NCI-H1436 (cell line): ENCODE measurements at regions not wholly inside any gene's neighbourhood (a gene's known extent, or its start where the extent isn't known, plus 50 kb on each side); places are given as distances from the start of the nearest gene placed in this dataset.
"Not testable (repeated sequence)": the region's sequence is repeated elsewhere in the genome, so short reads cannot be mapped to it uniquely, and the experiment has no call there.

Experiments used
- DNase-seq: peaks from one replicate; lab custom pipeline; 2025; lab: John Stamatoyannopoulos, UW

DNA sequence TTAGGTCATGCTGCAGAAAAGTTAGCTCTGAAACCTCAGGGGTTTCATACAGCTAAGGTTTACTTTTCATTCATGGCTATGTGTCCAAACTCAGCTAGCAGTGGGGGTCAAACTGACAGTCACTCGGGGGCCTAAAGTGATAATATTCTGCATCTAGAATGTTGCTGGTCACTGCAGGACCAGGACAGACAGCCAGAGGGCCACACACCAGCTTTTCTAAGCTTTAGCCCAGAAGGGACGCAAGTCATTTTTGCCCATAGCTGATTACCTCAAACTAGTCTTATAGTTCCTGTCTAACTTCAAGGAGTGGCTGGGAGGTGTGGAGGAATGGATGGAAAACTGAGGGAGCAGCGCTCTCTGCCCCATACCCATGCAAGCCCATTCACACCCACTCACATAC, 163.0 kb upstream of the NLRP1 start:
- no peak for DNase-seq

GRCh38 chr17:5747964-5748363, 163.7 kb upstream of the NLRP1 start:
- no peak for DNase-seq

- no peak for DNase-seq
Measured at GRCh38 chr17:5753421-5753820, 169.1 kb upstream of the NLRP1 start.

- DNase-seq = no peak
Measured at GRCh38 chr17:5757314-5757907, 173.1 kb upstream of the NLRP1 start.

DNA sequence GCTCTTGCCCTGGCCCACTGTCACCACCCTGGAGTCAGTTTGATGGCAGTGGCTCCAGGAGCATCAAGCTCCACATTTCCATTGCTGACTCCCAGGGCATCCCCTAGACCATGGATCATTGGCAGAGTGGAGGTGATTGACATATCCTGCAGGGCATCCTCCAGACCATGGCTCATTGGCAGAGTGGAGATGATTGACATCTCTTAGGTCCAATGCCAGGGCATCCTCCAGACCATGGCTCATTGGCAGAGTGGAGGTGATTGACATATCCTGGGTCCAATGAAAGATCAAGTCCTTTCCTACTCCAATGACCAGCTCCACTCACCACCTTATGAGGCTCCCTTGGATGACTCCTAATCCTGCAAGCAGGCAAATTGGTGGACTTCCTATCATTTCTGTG, 174.3 kb upstream of the NLRP1 start:
- no peak for DNase-seq

GRCh38 chr17:5759501-5759925, 175.2 kb upstream of the NLRP1 start:
- no peak for DNase-seq

GRCh38 chr17:5762191-5762590, 177.9 kb upstream of the NLRP1 start:
- DNase-seq = no peak

GRCh38 chr17:5763595-5764306, 179.4 kb upstream of the NLRP1 start:
- no peak for DNase-seq

- DNase-seq = no peak
Measured at GRCh38 chr17:5769593-5770354, 185.5 kb upstream of the NLRP1 start.

DNA sequence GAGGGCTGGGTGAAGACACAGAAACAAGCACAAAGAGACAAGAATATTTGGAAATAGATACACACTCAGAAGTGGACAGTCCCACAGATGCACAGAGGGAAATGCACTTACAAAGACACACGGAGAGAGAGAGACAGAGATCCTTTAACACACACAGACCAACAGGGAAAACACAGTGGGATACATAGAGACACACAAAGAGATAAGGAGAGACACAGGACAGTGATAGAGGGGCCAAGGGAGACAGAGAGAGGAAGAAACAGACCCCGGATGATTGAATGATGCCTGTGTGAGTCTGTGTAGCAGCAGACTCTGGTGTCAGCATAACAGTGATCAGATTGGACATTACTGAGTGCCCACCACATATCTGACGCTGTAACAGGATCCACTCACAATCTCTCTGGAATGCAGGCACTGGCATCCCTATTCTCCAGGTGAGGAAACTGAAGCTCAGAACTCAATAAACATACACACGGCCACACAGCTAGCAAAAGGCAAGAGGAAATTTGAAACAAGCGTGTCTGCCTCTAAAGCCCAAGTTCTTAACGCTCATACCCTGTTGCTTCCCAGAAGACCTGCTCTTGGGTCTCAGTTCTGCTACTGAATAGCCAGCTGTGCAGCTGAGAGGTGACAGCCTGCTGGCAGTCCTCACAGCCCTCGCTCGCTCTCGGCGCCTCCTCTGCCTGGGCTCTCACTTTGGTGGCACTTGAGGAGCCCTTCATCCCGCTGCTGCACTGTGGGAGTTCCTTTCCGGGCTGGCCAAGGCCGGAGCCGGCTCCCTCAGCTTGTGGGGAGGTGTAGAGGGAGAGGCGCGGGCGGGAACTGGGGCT, 186.3 kb upstream of the NLRP1 start:
- no peak for DNase-seq

DNA sequence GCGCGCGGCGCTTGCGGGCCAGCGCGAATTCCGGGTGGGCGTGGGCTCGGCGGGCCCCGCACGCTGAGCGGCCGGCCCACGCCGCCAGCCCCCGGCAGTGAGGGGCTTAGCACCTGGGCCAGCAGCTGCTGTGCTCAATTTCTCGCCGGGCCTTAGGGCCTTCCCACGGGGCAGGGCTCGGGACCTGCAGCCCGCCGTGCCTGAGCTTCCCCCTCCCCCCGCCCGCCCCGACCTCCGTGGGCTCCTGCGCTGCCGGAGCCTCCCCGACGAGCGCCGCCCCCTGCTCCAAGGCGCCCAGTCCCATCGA, 186.9 kb upstream of the NLRP1 start:
- not testable (repeated sequence) for DNase-seq

DNA sequence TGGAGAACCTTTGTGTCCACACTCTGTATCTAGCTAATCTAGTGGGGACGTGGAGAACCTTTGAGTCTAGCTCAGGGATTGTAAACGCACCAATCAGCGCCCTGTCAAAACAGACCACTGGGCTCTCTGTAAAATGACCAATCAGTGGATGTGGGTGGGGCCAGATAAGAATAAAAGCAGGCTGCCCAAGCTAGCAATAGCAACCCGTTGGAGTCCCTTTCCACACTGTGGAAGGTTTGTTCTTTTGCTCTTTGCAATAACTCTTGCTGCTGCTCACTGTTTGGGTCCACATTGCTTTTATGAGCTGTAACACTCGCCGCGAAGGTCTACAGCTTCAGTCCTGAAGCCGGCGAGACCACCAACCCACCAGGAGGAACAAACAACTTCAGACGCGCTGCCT, 187.7 kb upstream of the NLRP1 start:
- DNase-seq = not testable (repeated sequence)

DNA sequence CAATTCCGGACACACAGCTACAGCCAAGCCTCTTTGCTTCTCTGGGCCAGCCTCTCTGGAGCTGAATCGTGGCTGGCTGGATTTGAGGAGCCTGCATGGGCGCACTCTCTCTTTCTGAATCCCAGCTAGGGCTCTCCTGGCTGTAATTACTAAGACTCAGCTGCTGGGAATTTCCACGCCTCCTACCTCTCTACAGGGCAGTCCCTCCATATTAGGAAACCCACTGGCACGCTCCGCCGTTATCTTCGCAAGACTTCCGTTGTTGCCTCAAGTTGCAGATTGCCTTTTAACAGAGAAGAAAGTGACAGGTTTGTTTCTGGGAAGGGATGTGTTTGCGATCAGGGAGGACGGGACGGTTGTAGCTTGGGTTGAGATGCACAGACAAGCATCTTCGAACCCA, 188.4 kb upstream of the NLRP1 start:
- no peak for DNase-seq

DNA sequence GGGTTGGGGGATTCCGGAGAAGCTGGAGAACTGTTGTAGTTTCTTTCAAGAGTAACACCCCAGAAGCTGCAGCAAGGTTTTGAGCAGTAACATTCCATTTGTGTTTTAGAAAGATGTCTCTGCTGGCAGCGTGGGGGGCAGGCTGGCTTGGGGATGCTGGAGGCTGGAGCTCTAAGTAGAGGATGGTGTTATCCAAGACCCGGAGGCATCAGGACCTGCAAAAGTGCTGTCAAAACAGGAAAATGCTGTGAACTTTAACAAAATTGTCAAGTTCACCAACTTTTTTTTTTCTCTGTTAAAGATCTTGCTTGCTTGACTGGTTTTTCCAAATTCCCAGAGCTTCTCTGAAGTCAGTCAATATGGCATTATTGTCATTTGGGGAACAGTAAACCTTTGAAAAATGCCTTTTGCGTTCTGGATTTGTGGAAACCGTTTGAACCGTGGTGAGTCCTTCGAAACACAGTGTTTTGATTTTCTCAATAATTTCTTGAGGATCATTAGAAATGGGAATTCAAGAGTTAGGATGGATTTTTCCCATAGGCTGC, 189.6 kb upstream of the NLRP1 start:
- no peak for DNase-seq

GRCh38 chr17:5775098-5775497, 190.8 kb upstream of the NLRP1 start:
- DNase-seq = no peak

- DNase-seq = no peak
Measured at GRCh38 chr17:5780476-5780875, 196.2 kb upstream of the NLRP1 start.

GRCh38 chr17:5781236-5781927, 197.1 kb upstream of the NLRP1 start:
- DNase-seq = no peak

DNA sequence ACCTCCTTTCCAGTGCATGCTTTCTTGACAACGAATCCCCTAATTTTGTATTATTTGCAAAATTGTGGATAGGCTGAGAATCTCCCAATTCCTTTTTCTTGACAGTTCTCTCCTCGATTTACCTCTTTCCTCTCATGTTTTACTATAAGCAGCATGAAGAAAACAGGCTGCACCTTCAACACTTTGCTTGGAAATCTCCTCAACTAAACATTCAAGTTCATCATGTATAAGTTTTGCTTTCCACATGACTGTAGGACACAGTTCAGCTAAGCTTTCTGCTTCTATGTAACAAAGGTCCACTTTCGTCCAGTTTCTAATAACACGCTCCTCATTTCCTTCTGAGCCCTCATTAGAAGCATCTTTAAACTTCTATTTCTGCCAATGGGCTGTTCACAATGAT, 199.0 kb upstream of the NLRP1 start:
- no peak for DNase-seq

- no peak for DNase-seq
Measured at GRCh38 chr17:5783851-5784250, 199.5 kb upstream of the NLRP1 start.

DNA sequence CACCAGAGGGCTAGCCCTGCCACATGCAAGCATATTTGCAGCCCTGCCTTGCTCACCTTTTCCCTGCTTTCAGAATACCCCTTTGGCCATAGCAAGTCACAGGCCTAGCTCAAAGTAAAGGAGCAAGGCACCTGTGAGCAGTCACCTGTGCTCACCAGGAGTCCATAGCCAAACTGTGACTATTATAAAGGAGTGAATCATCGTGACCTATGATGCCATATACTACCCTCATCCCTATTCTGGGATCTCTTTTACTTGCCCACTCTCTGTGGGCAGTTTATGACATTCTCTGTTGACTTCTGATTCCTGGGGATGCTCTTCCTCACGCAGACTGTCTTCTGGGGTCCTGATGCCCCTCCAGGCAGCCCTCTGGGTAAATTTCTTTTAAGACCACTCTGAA, 200.5 kb upstream of the NLRP1 start:
- DNase-seq = no peak

DNA sequence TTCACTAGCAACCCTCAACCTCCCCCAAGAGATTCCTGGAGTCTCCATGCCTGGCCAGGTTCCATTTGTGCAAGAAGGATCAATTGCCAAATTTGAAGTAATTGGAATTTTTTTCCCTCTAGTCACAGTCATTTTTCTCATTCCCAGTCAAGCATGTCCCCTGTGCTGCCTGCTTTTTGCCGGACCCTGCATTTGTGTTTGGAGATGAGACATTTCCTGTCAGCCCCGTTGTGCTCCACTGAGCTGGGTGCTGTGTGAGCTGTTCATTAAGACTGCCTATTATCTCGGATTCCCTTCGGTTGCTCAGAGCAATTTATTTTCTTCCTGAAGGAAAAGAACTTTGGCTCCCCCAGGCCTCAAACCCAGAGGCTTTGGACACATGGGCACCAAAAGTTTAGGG, 201.0 kb upstream of the NLRP1 start:
- no peak for DNase-seq
